ENCODE measurements at regions not wholly inside any gene's neighbourhood (a gene's known extent, or its start where the extent isn't known, plus 50 kb on each side); places are given as distances from the start of the nearest gene placed in this dataset.

DNA sequence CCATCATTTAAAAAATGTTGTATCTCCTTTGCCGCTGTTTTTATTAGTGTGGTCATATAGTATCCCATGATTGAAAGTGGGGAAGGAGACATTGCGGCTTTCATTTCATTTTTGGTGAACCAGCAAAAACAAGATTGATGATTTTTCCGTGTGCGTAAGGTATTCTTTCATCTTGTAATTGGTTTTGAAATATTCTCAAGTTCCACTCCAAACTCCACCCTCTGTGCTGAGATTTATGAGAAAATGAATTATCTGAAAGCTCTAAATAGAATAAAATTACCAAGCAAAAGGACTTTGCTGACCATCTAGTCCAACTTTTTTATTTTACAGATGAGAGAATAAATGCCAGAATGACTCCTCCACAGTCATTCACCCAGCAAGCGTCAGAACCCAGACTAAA, 103.1 kb upstream of the MPDZ start (continued):
- TF ChIP-seq ZNF462 (CRISPR knock-in tag; IDR thresholded peaks at IDR 0.05): no peak
- TF ChIP-seq JUNB (IDR thresholded peaks at IDR 0.05; ENCODE audit: unreplicated experiment): no peak
- no peak for TF ChIP-seq POLR2AphosphoS5 (IDR thresholded peaks at IDR 0.05; ENCODE audit: low read depth)
- TF ChIP-seq ZNF114 (CRISPR knock-in tag; IDR thresholded peaks at IDR 0.05): no peak
- TF ChIP-seq STAT1 (IDR thresholded peaks at IDR 0.05; ENCODE audit: unreplicated experiment): no peak
- TF ChIP-seq EZH2phosphoT487 (IDR thresholded peaks at IDR 0.05; ENCODE audit: unreplicated experiment): no peak

- Mint-ChIP-seq H3K9me3 (peaks cover 13% of the 10 kb centered on the region), H3K27me3 (ENCODE audit: insufficient read depth, low read depth, poor library complexity) (no peaks in the 10 kb centered on the region), H3K27ac (no peak overlapping the region), H3K4me1 (no peaks in the 10 kb centered on the region), H3K4me3 (no peak overlapping the region), H3K36me3 (ENCODE audit: low read depth) (peaks cover 4% of the 10 kb centered on the region; the same call in 1 of the 3 replicates)
- no peaks in the 10 kb centered on the region for H3F3A ChIP-seq (replicated peaks; ENCODE audit: low read depth)
- H3K27me3 ChIP-seq (ENCODE audit: insufficient read depth): no peaks in the 10 kb centered on the region
- DNase-seq (ENCODE audit: low spot score): no peak
- H3K4me1 ChIP-seq (ENCODE audit: insufficient read depth): no peaks in the 10 kb centered on the region
- no peaks in the 10 kb centered on the region for H3K79me2 ChIP-seq (replicated peaks; ENCODE audit: insufficient read depth)
- no peak overlapping the region for H2AFZ ChIP-seq
- H4K20me1 ChIP-seq (replicated peaks; ENCODE audit: insufficient read depth): no peaks in the 10 kb centered on the region
- H3K36me3 ChIP-seq (ENCODE audit: insufficient read depth): no peaks in the 10 kb centered on the region; the same call in 1 of the 2 replicates
- H3K4me3 ChIP-seq: no peak overlapping the region
- H3K27ac ChIP-seq (ENCODE audit: low read depth): no peak overlapping the region
- no peak overlapping the region for H3K4me2 ChIP-seq
- no peak for ATAC-seq
- peaks cover 4% of the 10 kb centered on the region; the same call in 1 of the 2 replicates for H3K9me2 ChIP-seq (ENCODE audit: insufficient read depth)
- TF ChIP-seq EZH2 (IDR thresholded peaks at IDR 0.05; ENCODE audit: low read depth, unreplicated experiment) (no peak), EZH2phosphoT487 (IDR thresholded peaks at IDR 0.05; ENCODE audit: unreplicated experiment) (no peak), JUNB (IDR thresholded peaks at IDR 0.05; ENCODE audit: unreplicated experiment) (no peak), ZNF462 (CRISPR knock-in tag; IDR thresholded peaks at IDR 0.05) (no peak)
Measured at GRCh38 chr9:13380903-13381302, 101.4 kb upstream of the MPDZ start.

All from GM23338 (cell line).